Mesenchymal stem cell (in vitro differentiated cells and primary cell): ENCODE measurements at regions not wholly inside any gene's neighbourhood (a gene's known extent, or its start where the extent isn't known, plus 50 kb on each side); places are given as distances from the start of the nearest gene placed in this dataset.

Experiments
- DNase-seq: peaks from one replicate; pipeline ENCODE4 v3.0.0-alpha.2; 2013
- H2AFZ ChIP-seq: one replicate; pipeline ENCODE4 v1.6.1; 2013; ENCODE audit warnings: low read depth, mild to moderate bottlenecking, control low read depth, inconsistent platforms, low read length, moderate library complexity
- H2AK5ac ChIP-seq: 2 replicates; pipeline ENCODE4 v1.6.1; 2013; ENCODE audit warnings: low read length, moderate library complexity, mild to moderate bottlenecking, inconsistent platforms; ENCODE audit not compliant: severe bottlenecking
- H2BK120ac ChIP-seq: one replicate; pipeline ENCODE4 v1.6.1; 2013; ENCODE audit warnings: low read depth, mild to moderate bottlenecking, inconsistent platforms, low read length, moderate library complexity
- H2BK12ac ChIP-seq, 2 experiments: one replicate each; pipeline ENCODE4 v1.6.1; 2013; ENCODE audit warnings: inconsistent platforms in 2 of 2, low read length in 2 of 2, mild to moderate bottlenecking in 2 of 2, moderate library complexity in 2 of 2, control low read depth in 1 of 2
- H2BK15ac ChIP-seq: one replicate; pipeline ENCODE4 v1.6.1; 2013; ENCODE audit warnings: mild to moderate bottlenecking, low read depth, inconsistent platforms; ENCODE audit not compliant: poor library complexity, severe bottlenecking
- H2BK5ac ChIP-seq: 2 replicates; pipeline ENCODE4 v1.6.1; 2013; ENCODE audit warnings: low read depth, mild to moderate bottlenecking, low read length, control low read depth, inconsistent platforms; ENCODE audit not compliant: poor library complexity, severe bottlenecking
- H3K14ac ChIP-seq, 2 experiments: one replicate each; pipeline ENCODE4 v1.6.1; 2013; ENCODE audit warnings: inconsistent platforms in 2 of 2, low read length in 2 of 2, control low read depth in 1 of 2, mild to moderate bottlenecking in 1 of 2, moderate library complexity in 1 of 2
- H3K18ac ChIP-seq, 2 experiments: one replicate each; pipeline ENCODE4 v1.6.1; 2013; ENCODE audit warnings: inconsistent platforms in 2 of 2, low read length in 2 of 2, control low read depth in 1 of 2, low read depth in 1 of 2, mild to moderate bottlenecking in 1 of 2
- H3K23ac ChIP-seq, 2 experiments: one replicate each; pipeline ENCODE4 v1.6.1; 2013; ENCODE audit warnings: inconsistent platforms in 2 of 2, low read length in 2 of 2, mild to moderate bottlenecking in 2 of 2, moderate library complexity in 2 of 2, control low read depth in 1 of 2
- H3K27ac ChIP-seq: 2 replicates; pipeline ENCODE4 v1.5.1; 2013; ENCODE audit warnings: mild to moderate bottlenecking, moderate library complexity, low read length, control low read depth, inconsistent platforms; ENCODE audit not compliant: poor library complexity, severe bottlenecking
- H3K27me3 ChIP-seq, 2 experiments: 2 replicates each; pipeline versions ENCODE4 v1.6.1 to v1.7.0; 2013; ENCODE audit warnings: low read length in 2 of 2, mild to moderate bottlenecking in 2 of 2, moderate library complexity in 2 of 2, control low read depth in 1 of 2, inconsistent platforms in 1 of 2; ENCODE audit not compliant: control insufficient read depth in 1 of 2, insufficient read depth in 1 of 2
- H3K36me3 ChIP-seq, 2 experiments: 2 replicates each; pipeline versions ENCODE4 v1.6.1 to v1.7.0; 2013; ENCODE audit warnings: low read length in 2 of 2, control low read depth in 1 of 2, inconsistent platforms in 1 of 2, low read depth in 1 of 2, mild to moderate bottlenecking in 1 of 2; ENCODE audit not compliant: insufficient read depth in 2 of 2, control insufficient read depth in 1 of 2
- H3K4ac ChIP-seq, 2 experiments: one replicate each; pipeline ENCODE4 v1.6.1; 2013; ENCODE audit warnings: inconsistent platforms in 2 of 2, low read length in 2 of 2, mild to moderate bottlenecking in 2 of 2, moderate library complexity in 2 of 2, control low read depth in 1 of 2, low read depth in 1 of 2
- H3K4me1 ChIP-seq: 2 replicates; pipeline ENCODE4 v1.6.1; 2013; ENCODE audit warnings: low read depth, low read length, control low read depth; ENCODE audit not compliant: control insufficient read depth, insufficient read depth
- H3K4me2 ChIP-seq: 2 replicates; pipeline ENCODE4 v1.6.1; 2013; ENCODE audit warnings: low read length, mild to moderate bottlenecking, inconsistent platforms; ENCODE audit not compliant: poor library complexity, severe bottlenecking
- H3K4me3 ChIP-seq, 2 experiments: 2 replicates each; pipeline versions ENCODE4 v1.5.1 to v1.7.0; 2013; ENCODE audit warnings: low read length in 2 of 2, mild to moderate bottlenecking in 2 of 2, control low read depth in 1 of 2, low read depth in 1 of 2; ENCODE audit not compliant: insufficient read depth in 1 of 2
- H3K79me1 ChIP-seq: replicated peaks from 2 replicates; pipeline ENCODE4 v1.6.1; 2013; ENCODE audit warnings: mild to moderate bottlenecking, control low read depth, low read length, inconsistent platforms; ENCODE audit not compliant: poor library complexity, severe bottlenecking
- H3K9ac ChIP-seq: 2 replicates; pipeline ENCODE4 v1.7.0; 2013; ENCODE audit warnings: mild to moderate bottlenecking, low read length, moderate library complexity
- H3K9me3 ChIP-seq: 2 replicates; pipeline ENCODE4 v1.7.0; 2013; ENCODE audit warnings: mild to moderate bottlenecking, low read length; ENCODE audit not compliant: control insufficient read depth
- H4K8ac ChIP-seq: one replicate; pipeline ENCODE4 v1.6.1; 2013; ENCODE audit warnings: inconsistent platforms, mild to moderate bottlenecking, low read length, moderate library complexity
- H4K91ac ChIP-seq: one replicate; pipeline ENCODE4 v1.6.1; 2013; ENCODE audit warnings: mild to moderate bottlenecking, low read length, inconsistent platforms
- WGBS: methylation state at CpG from one replicate; pipeline ENCODE4 v1.1.7; 2013; ENCODE audit warnings: mixed read lengths; 5-methylcytosine and 5-hydroxymethylcytosine counted together

DNA sequence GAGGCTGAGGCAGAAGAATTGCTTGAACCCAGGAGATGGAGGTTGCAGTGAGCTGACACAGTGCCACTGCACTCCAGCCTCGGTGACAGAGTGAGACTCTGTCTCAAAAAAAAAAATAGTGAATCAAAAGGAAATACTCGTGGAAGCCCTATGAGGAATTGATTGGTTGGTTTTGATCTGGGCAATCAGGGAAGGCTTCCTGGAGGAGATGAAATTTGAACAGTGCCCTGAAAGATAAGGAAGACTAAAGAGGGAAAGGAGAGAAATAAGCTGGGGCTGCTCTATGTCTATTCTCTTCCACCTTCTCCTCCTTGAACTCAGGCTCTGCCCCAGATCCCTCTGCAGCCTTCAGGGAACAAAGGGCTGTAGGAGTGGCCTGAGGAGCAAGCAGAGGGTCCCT lies 54.1 kb downstream of the IRF2BPL start:
- WGBS: 93% methylated on average over 2 of the region's 2 CpGs
- H3K9ac ChIP-seq: no peak overlapping the region

DNA sequence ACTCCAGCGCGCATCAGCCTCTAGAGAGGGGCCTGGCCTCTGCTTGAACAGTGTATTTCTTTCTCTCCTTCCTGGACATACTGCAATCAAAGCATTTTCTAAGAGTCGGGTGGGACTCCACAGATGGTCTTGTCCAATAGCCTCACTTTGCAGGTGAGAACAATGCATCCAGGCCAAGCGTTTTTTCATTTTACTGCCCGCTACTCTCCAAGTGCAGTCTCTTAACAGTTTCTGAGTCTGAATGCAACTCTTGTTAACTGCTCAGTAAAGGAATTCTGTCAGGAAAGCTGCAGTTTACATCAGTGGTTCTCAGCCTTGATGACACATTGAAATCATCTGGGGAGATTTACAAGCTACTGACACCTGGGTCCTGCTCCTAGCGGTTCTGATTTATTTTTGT lies 57.0 kb downstream of the IRF2BPL start:
- 79% methylated on average over 6 of the region's 6 CpGs for WGBS
- no peak for DNase-seq
- H3K18ac ChIP-seq: no peak overlapping the region
- no peak overlapping the region for H4K8ac ChIP-seq
- no peak overlapping the region for H2BK5ac ChIP-seq
- H3K4me3 ChIP-seq: no peak overlapping the region
- H3K23ac ChIP-seq: no peak overlapping the region
- H3K4me1 ChIP-seq: peaks cover 17% of the 10 kb centered on the region
- H2BK120ac ChIP-seq: no peak overlapping the region
- no peak overlapping the region for H3K27ac ChIP-seq
- H2BK12ac ChIP-seq: no peak overlapping the region
- no peaks in the 10 kb centered on the region for H3K27me3 ChIP-seq
- H3K4me2 ChIP-seq: no peak overlapping the region
- H3K36me3 ChIP-seq: peaks cover 0 to 10% of the 10 kb centered on the region in 2 experiments
- H2AFZ ChIP-seq: no peak overlapping the region
- H3K79me1 ChIP-seq: peaks cover 2% of the 10 kb centered on the region
- no peak overlapping the region for H3K14ac ChIP-seq
- H2BK15ac ChIP-seq: no peak overlapping the region
- H2AK5ac ChIP-seq: peak overlapping the region; percentile 50
- peak overlapping the region; percentile 82 for H4K91ac ChIP-seq
- H3K9me3 ChIP-seq: no peaks in the 10 kb centered on the region
- H3K9ac ChIP-seq: no peak overlapping the region
- no peak overlapping the region for H3K4ac ChIP-seq

More for the DNA sequence above, 54.1 kb downstream of the IRF2BPL start:
- Histone ChIP-seq H3K4me3 (no peak overlapping the region), H2BK12ac (no peak overlapping the region), H3K14ac (no peak overlapping the region), H2BK15ac (no peak overlapping the region), H2BK120ac (no peak overlapping the region), H3K18ac (no peak overlapping the region), H3K27ac (no peak overlapping the region), H3K23ac (no peak overlapping the region), H3K36me3 (peaks cover 0 to 4% of the 10 kb centered on the region in 2 experiments), H3K27me3 (no peaks in the 10 kb centered on the region), H3K4me2 (no peak overlapping the region), H3K79me1 (peaks cover 2% of the 10 kb centered on the region), H4K91ac (no peak overlapping the region), H3K9me3 (no peaks in the 10 kb centered on the region), H3K4me1 (peaks cover 20% of the 10 kb centered on the region), H2AK5ac (peak overlapping the region; percentile 57), H4K8ac (no peak overlapping the region), H2BK5ac (no peak overlapping the region), H2AFZ (no peak overlapping the region), H3K4ac (no peak overlapping the region)
- DNase-seq: no peak

DNA sequence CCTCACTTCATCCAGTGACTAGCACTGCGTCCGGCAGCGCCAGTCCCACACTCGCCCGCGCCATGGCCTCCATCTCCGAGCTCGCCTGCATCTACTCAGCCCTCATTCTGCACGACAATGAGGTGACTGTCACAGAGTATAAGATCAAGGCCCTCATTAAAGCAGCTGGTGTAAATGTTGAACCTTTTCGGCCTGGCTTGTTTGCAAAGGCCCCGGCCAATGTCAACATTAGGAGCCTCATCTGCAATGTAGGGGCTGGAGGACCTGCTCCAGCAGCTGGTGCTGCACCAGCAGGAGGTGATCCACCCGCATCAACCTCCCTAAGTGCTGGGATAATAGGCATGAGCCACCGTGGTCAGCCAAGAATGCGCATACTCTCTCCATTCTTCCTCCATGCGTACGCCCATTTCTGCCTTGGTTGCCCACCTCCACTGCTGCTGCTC lies 59.9 kb downstream of the IRF2BPL start:
- Histone ChIP-seq H2AK5ac (peak overlapping the region; percentile 54), H3K18ac (no peak overlapping the region), H3K14ac (no peak overlapping the region), H3K4ac (no peak overlapping the region), H2BK15ac (no peak overlapping the region), H4K8ac (peak overlapping the region; percentile 52), H3K36me3 (peaks cover 0 to 18% of the 10 kb centered on the region in 2 experiments), H3K9ac (no peak overlapping the region), H4K91ac (no peak overlapping the region), H2AFZ (no peak overlapping the region), H3K27me3 (no peaks in the 10 kb centered on the region), H2BK120ac (no peak overlapping the region), H3K27ac (no peak overlapping the region), H3K4me3 (no peak overlapping the region), H3K79me1 (peaks cover 13% of the 10 kb centered on the region), H3K23ac (no peak overlapping the region), H2BK12ac (peak overlapping the region in 1 of 2 experiments; percentile 47), H3K9me3 (no peaks in the 10 kb centered on the region), H3K4me2 (no peak overlapping the region), H3K4me1 (peaks cover 19% of the 10 kb centered on the region), H2BK5ac (no peak overlapping the region)
- no peak for DNase-seq
- WGBS: 78% methylated on average over 14 of the region's 16 CpGs

DNA sequence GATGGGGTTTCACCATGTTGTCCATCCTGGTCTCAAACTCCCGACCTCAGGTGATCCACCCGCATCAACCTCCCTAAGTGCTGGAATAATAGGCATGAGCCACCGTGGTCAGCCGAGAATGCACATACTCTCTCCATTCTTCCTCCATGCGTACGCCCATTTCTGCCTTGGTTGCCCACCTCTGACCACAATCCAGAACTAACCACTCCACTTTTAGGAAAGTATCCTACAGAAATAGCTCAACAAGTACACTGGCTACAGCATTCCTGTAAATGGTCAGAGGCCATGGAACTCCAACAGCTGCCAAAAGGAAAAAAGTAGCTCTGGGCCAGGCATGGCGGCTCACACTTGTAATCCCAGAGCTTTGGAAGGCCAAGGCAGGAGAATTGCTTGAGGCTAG lies 60.7 kb downstream of the IRF2BPL start:
- WGBS: 88% methylated on average over 7 of the region's 7 CpGs
- no peak overlapping the region for H3K4me2 ChIP-seq
- H2AK5ac ChIP-seq: peak overlapping the region; percentile 13
- no peak overlapping the region for H3K23ac ChIP-seq
- H3K9ac ChIP-seq: no peak overlapping the region
- H3K36me3 ChIP-seq: peaks cover 0 to 18% of the 10 kb centered on the region in 2 experiments
- H2BK5ac ChIP-seq: no peak overlapping the region
- H2AFZ ChIP-seq: no peak overlapping the region
- H3K27ac ChIP-seq: no peak overlapping the region
- no peak for DNase-seq
- H3K9me3 ChIP-seq: no peaks in the 10 kb centered on the region
- no peak overlapping the region for H2BK120ac ChIP-seq
- H2BK12ac ChIP-seq: no peak overlapping the region
- H3K27me3 ChIP-seq: no peaks in the 10 kb centered on the region
- peaks cover 13% of the 10 kb centered on the region for H3K79me1 ChIP-seq
- H2BK15ac ChIP-seq: no peak overlapping the region
- H3K4me1 ChIP-seq: peaks cover 22% of the 10 kb centered on the region
- H3K18ac ChIP-seq: no peak overlapping the region
- no peak overlapping the region for H3K14ac ChIP-seq
- H4K91ac ChIP-seq: no peak overlapping the region
- no peak overlapping the region for H3K4ac ChIP-seq
- no peak overlapping the region for H4K8ac ChIP-seq
- H3K4me3 ChIP-seq: no peak overlapping the region
